ENCODE measurements at regions not wholly inside any gene's neighbourhood (a gene's known extent, or its start where the extent isn't known, plus 50 kb on each side); places are given as distances from the start of the nearest gene placed in this dataset.
A peak's percentile ranks its signal among the peaks of the same experiment; 100 is the strongest.

GRCh38 chr20:4083098-4083865 lies 65.3 kb upstream of the SMOX start (continued):
- TF ChIP-seq POGK (CRISPR knock-in tag; conservative IDR thresholded peaks at IDR 0.05) (0 out of 2 replicates have a peak, but pooled peaks have one; percentile 1), ATF7-NPFF (CRISPR knock-in tag; IDR thresholded peaks at IDR 0.05; ENCODE audit: low read depth) (no peak), NR2F2 (IDR thresholded peaks at IDR 0.05; ENCODE audit: borderline replicate concordance, low read depth) (no peak), HNRNPK (IDR thresholded peaks at IDR 0.05; ENCODE audit: low read depth, low read length, poor library complexity, severe bottlenecking) (peak; percentile 80)

GRCh38 chr20:4082406-4083097 lies 66.1 kb upstream of the SMOX start:
- ChIA-PET CTCF (ENCODE audit: low intra/inter-chr PET ratio, low total read pairs) (interaction anchor here (3.3 kb wide), 1 partner anchor 69 kb away, joined by 59 read pairs; the partner anchor contains the start of gene RNF24), POLR2A (interaction anchor here (1.2 to 1.9 kb wide), 2 partner anchors 8 to 66 kb away, joined by 3 to 4 read pairs; no protein-coding TSS in a partner anchor)
- Histone ChIP-seq H4K20me1 (ENCODE audit: insufficient read depth, low read length) (no peaks in the 10 kb centered on the region), H3K4me1 (ENCODE audit: insufficient read depth, low read length) (peaks cover 39% of the 10 kb centered on the region), H3K27me3 (ENCODE audit: control insufficient read depth in 1 of 2, insufficient read depth in 2 of 2, low read length in 2 of 2) (peaks cover 0 to 8% of the 10 kb centered on the region in 2 experiments; a peak in 2 of 5 replicates), H3K79me2 (ENCODE audit: insufficient read depth, low read length) (no peaks in the 10 kb centered on the region), H3K4me3 (replicated peaks in 1 of 3; ENCODE audit: insufficient read depth in 1 of 3, low read depth in 2 of 3, low read length in 3 of 3) (peak overlapping the region; percentile 4 to 63 (median 34); a peak in 4 of 6 replicates), H3K9ac (ENCODE audit: insufficient read depth, low read depth, low read length) (peak overlapping the region; percentile 25; the same call in 1 of the 2 replicates), H3K4me2 (ENCODE audit: low read depth, low read length) (peak overlapping the region; percentile 98), H3K9me3 (ENCODE audit: low read length) (no peaks in the 10 kb centered on the region), H3K36me3 (replicated peaks in 1 of 2; ENCODE audit: control insufficient read depth in 1 of 2, insufficient read depth in 2 of 2, low read length in 2 of 2) (no peaks in the 10 kb centered on the region), H2AFZ (ENCODE audit: low read length) (peak overlapping the region; percentile 89), H3K27ac (ENCODE audit: extremely low read length, insufficient read depth, low read length) (no peak overlapping the region)
- peak; percentile 89 for DNase-seq (ENCODE audit: low spot score)
- under 1% methylated on average over 7 of the region's 7 CpGs for WGBS (ENCODE audit: low lambda C conversion rate)
- no TSS peak for BruUV-seq (replicated peaks)
- intact Hi-C loops (cut with micrococcal nuclease; ENCODE audit: unreplicated experiment) (no loop called here), in situ Hi-C loops (cut with HindIII; ENCODE audit: extremely low pct_ligation_motif_present, low pct_unique_long_range_greater_than_20kb) (loop anchor here (5.0 kb wide), 1 partner anchor 65 kb away; the partner anchor contains the start of gene RNF24)
- peak; percentile 68 for FAIRE-seq
- peak; percentile 70 for ATAC-seq
- no peak for TF ChIP-seq ZNF768 (CRISPR knock-in tag; IDR thresholded peaks at IDR 0.05)
- no peak for TF ChIP-seq MTF1 (CRISPR knock-in tag; IDR thresholded peaks at IDR 0.05)
- no peak for TF ChIP-seq NFKBIZ (CRISPR knock-in tag; IDR thresholded peaks at IDR 0.05)
- TF ChIP-seq ZNF691 (CRISPR knock-in tag; IDR thresholded peaks at IDR 0.05; ENCODE audit: borderline replicate concordance, low read depth), result peak; percentile 49; the same call in 1 of the 2 replicates
- TF ChIP-seq KLF9 (CRISPR knock-in tag; IDR thresholded peaks at IDR 0.05; ENCODE audit: low read depth), result no peak
- TF ChIP-seq NFE2L1 (CRISPR knock-in tag; IDR thresholded peaks at IDR 0.05; ENCODE audit: borderline replicate concordance), result no peak
- no peak for TF ChIP-seq GPBP1L1 (CRISPR knock-in tag; IDR thresholded peaks at IDR 0.05)
- TF ChIP-seq HIC2 (CRISPR knock-in tag; IDR thresholded peaks at IDR 0.05; ENCODE audit: low read depth), result no peak
